Bronchial epithelial cell (primary cell): ENCODE measurements at regions not wholly inside any gene's neighbourhood (a gene's known extent, or its start where the extent isn't known, plus 50 kb on each side); places are given as distances from the start of the nearest gene placed in this dataset.

Source experiments
- DNase-seq: peaks from one replicate; pipeline ENCODE4 v3.0.0-alpha.2; 2010; ENCODE audit warnings: low read depth
- FAIRE-seq: peaks from 2 replicates; lab custom pipeline; 2011; peaks lifted over from hg19 to GRCh38; lab: Jason Lieb, UNC
- H3K27me3 ChIP-seq: 2 replicates; pipeline ENCODE4 v1.5.1; 2011; ENCODE audit warnings: low read length; ENCODE audit not compliant: control insufficient read depth, insufficient read depth
- H3K36me3 ChIP-seq: 2 replicates; pipeline ENCODE4 v1.5.1; 2011; ENCODE audit warnings: low read length; ENCODE audit not compliant: control insufficient read depth, insufficient read depth
- H3K4me3 ChIP-seq: 2 replicates; pipeline ENCODE4 v1.5.1; 2011; ENCODE audit warnings: mild to moderate bottlenecking, low read depth, low read length, control low read depth
- TF ChIP-seq, protein P1 (sequence below): IDR thresholded peaks from 2 replicates; pipeline ENCODE4 v1.5.1; 2011; ENCODE audit warnings: mild to moderate bottlenecking, moderate library complexity, low read length, control low read depth, inconsistent platforms; ENCODE audit not compliant: insufficient read depth, severe bottlenecking

DNA sequence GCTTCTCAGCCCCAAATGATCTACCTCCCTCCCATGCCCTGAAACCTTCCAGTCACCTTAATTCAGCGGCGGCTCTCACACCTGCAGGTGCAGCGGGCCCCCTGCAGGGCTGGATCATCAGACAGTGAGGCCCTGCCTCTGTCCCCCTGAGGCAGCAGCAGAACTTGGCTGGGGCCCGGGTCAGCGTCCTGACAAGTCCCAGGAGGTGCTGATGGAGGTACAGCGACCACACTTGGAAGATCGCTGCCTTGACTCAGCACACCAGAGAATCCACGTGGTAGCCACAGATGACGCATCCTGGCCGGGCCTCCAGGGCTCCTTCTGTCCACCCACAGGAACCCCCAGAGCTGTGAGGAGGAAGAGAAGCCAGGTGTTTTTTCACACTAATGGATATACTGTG, 116.4 kb upstream of the THBS2 start:
- H3K4me3 ChIP-seq = no peak overlapping the region
- DNase-seq (peak; percentile 17), FAIRE-seq (no peak)
- no peaks in the 10 kb centered on the region for H3K36me3 ChIP-seq
- no peaks in the 10 kb centered on the region for H3K27me3 ChIP-seq
- TF ChIP-seq, protein P1, sequence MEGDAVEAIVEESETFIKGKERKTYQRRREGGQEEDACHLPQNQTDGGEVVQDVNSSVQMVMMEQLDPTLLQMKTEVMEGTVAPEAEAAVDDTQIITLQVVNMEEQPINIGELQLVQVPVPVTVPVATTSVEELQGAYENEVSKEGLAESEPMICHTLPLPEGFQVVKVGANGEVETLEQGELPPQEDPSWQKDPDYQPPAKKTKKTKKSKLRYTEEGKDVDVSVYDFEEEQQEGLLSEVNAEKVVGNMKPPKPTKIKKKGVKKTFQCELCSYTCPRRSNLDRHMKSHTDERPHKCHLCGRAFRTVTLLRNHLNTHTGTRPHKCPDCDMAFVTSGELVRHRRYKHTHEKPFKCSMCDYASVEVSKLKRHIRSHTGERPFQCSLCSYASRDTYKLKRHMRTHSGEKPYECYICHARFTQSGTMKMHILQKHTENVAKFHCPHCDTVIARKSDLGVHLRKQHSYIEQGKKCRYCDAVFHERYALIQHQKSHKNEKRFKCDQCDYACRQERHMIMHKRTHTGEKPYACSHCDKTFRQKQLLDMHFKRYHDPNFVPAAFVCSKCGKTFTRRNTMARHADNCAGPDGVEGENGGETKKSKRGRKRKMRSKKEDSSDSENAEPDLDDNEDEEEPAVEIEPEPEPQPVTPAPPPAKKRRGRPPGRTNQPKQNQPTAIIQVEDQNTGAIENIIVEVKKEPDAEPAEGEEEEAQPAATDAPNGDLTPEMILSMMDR = no peak

GRCh38 chr6:169368200-169368599, 114.6 kb upstream of the THBS2 start:
- H3K27me3 ChIP-seq = no peaks in the 10 kb centered on the region
- no peak for FAIRE-seq

GRCh38 chr6:169367507-169367906, 113.9 kb upstream of the THBS2 start:
- H3K27me3 ChIP-seq = no peaks in the 10 kb centered on the region
- DNase-seq (no peak), FAIRE-seq (no peak)
- H3K36me3 ChIP-seq = no peaks in the 10 kb centered on the region
- TF ChIP-seq, protein P1 = no peak
- no peak overlapping the region for H3K4me3 ChIP-seq

More at GRCh38 chr6:169368200-169368599, 114.6 kb upstream of the THBS2 start:
- no peak for DNase-seq
- TF ChIP-seq, protein P1 = no peak
- Histone ChIP-seq H3K4me3 (no peak overlapping the region), H3K36me3 (no peaks in the 10 kb centered on the region)

- Histone ChIP-seq H3K36me3 (no peaks in the 10 kb centered on the region), H3K4me3 (no peak overlapping the region), H3K27me3 (no peaks in the 10 kb centered on the region)
- TF ChIP-seq, protein P1 = no peak
- FAIRE-seq = no peak
- DNase-seq = no peak
Observed at GRCh38 chr6:169366258-169366901, 112.7 kb upstream of the THBS2 start.

DNA sequence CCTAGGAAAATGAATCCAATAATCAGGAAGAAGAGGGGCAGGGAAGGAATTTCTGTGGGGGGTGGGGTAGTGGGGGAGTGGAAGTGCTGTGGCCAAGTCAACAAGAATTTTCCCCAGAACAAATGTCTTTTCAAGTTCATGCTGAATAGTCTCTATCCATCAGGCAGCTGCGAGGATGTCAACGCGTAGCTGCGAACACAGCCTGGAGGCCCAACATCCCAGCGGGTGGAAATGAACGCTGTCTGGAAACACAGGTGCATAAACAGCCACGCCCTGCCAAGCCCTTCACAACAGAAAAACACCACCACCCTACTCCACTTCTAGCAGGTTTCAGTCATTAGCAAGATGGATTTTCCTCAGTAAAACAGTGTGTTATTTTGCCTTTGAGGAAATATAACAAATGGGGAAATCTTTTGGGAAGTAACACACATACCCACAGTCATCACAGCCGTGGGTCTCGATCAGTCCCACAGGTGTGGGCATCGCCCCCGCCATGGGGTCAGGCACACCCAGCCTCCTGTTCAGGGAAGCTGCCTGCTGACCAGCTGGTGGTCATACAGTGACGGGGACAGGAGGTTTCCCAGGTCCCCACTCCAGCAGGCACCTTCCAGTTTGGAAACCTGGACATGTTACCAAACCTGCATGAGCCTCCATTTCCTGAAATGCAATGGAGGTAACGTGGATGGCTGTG, 112.1 kb upstream of the THBS2 start:
- DNase-seq = no peak
- TF ChIP-seq, protein P1 = no peak
- no peak overlapping the region for H3K4me3 ChIP-seq
- FAIRE-seq = no peak
- H3K36me3 ChIP-seq = no peaks in the 10 kb centered on the region
- no peaks in the 10 kb centered on the region for H3K27me3 ChIP-seq
